ENCODE measurements at regions not wholly inside any gene's neighbourhood (a gene's known extent, or its start where the extent isn't known, plus 50 kb on each side); places are given as distances from the start of the nearest gene placed in this dataset.

- H3K4me3 ChIP-seq (replicated peaks in 1 of 3; ENCODE audit: insufficient read depth in 1 of 3, low read depth in 2 of 3, low read length in 3 of 3): no peak overlapping the region
- no peak overlapping the region for H3K9ac ChIP-seq (ENCODE audit: insufficient read depth, low read depth, low read length)
- no TSS peak for BruUV-seq (replicated peaks)
- no peaks in the 10 kb centered on the region for H3K4me1 ChIP-seq (ENCODE audit: insufficient read depth, low read length)
- H3K4me2 ChIP-seq (ENCODE audit: low read depth, low read length): no peak overlapping the region
- intact Hi-C loops (cut with micrococcal nuclease; ENCODE audit: unreplicated experiment) (loop anchor here (1.0 to 10.0 kb wide), 5 partner anchors 267 to 721 kb away; no protein-coding TSS in a partner anchor), in situ Hi-C loops (cut with HindIII; ENCODE audit: extremely low pct_ligation_motif_present, low pct_unique_long_range_greater_than_20kb) (loop anchor here (5.0 kb wide), 1 partner anchor 379 kb away; no protein-coding TSS in a partner anchor)
- 0 out of 5 replicates have a peak, but pooled peaks cover 0 to 4% of the 10 kb centered on the region in 2 experiments for H3K27me3 ChIP-seq (ENCODE audit: control insufficient read depth in 1 of 2, insufficient read depth in 2 of 2, low read length in 2 of 2)
- CTCF ChIA-PET (ENCODE audit: low intra/inter-chr PET ratio, low total read pairs): interaction anchor here (1.6 to 2.3 kb wide), 4 partner anchors 266 to 667 kb away, joined by 6 to 33 read pairs (median 22); no protein-coding TSS in a partner anchor
- no peaks in the 10 kb centered on the region for H3K79me2 ChIP-seq (ENCODE audit: insufficient read depth, low read length)
- no peaks in the 10 kb centered on the region for H3K36me3 ChIP-seq (replicated peaks in 1 of 2; ENCODE audit: control insufficient read depth in 1 of 2, insufficient read depth in 2 of 2, low read length in 2 of 2)
- POLR2A ChIA-PET: no interaction called here
- no peaks in the 10 kb centered on the region for H3K9me3 ChIP-seq (ENCODE audit: low read length)
- DNase-seq (ENCODE audit: low spot score) (peak; percentile 54), FAIRE-seq (peak; percentile 85), ATAC-seq (peak; percentile 73)
- no peak overlapping the region for H2AFZ ChIP-seq (ENCODE audit: low read length)
- H4K20me1 ChIP-seq (ENCODE audit: insufficient read depth, low read length): no peaks in the 10 kb centered on the region
- 13% methylated on average over 4 of the region's 4 CpGs for WGBS (ENCODE audit: low lambda C conversion rate)
- H3K27ac ChIP-seq (ENCODE audit: extremely low read length, insufficient read depth, low read length): no peak overlapping the region
- TF ChIP-seq, protein P1, sequence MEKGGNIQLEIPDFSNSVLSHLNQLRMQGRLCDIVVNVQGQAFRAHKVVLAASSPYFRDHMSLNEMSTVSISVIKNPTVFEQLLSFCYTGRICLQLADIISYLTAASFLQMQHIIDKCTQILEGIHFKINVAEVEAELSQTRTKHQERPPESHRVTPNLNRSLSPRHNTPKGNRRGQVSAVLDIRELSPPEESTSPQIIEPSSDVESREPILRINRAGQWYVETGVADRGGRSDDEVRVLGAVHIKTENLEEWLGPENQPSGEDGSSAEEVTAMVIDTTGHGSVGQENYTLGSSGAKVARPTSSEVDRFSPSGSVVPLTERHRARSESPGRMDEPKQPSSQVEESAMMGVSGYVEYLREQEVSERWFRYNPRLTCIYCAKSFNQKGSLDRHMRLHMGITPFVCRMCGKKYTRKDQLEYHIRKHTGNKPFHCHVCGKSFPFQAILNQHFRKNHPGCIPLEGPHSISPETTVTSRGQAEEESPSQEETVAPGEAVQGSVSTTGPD (CRISPR knock-in tag; IDR thresholded peaks at IDR 0.05): no peak
- TF ChIP-seq POLR2AphosphoS5 (IDR thresholded peaks at IDR 0.05; ENCODE audit: low read depth, low read length) (no peak), FOXO1 (CRISPR knock-in tag; IDR thresholded peaks at IDR 0.05) (no peak), RAD21 (CRISPR knock-in tag; IDR thresholded peaks at IDR 0.05) (peak; percentile 57; the same call in 1 of the 2 replicates), RERE (CRISPR knock-in tag; IDR thresholded peaks at IDR 0.05; ENCODE audit: low read depth) (no peak), ZC3H4 (CRISPR knock-in tag; IDR thresholded peaks at IDR 0.05; ENCODE audit: borderline replicate concordance) (no peak), NKX3-1 (CRISPR knock-in tag; IDR thresholded peaks at IDR 0.05) (no peak), FOXK2 (IDR thresholded peaks at IDR 0.05) (no peak), NR1H2 (CRISPR knock-in tag; IDR thresholded peaks at IDR 0.05; ENCODE audit: borderline replicate concordance, low read depth) (no peak), SMC3 (IDR thresholded peaks at IDR 0.05; ENCODE audit: low read length) (peak; percentile 89), CREB1 (IDR thresholded peaks at IDR 0.05) (no peak), CREB1 (CRISPR knock-in tag; IDR thresholded peaks at IDR 0.05) (0 out of 2 replicates have a peak, but pooled peaks have one; percentile 15), ZSCAN31 (CRISPR knock-in tag; IDR thresholded peaks at IDR 0.05; ENCODE audit: low read depth) (no peak), RELA (CRISPR knock-in tag; IDR thresholded peaks at IDR 0.05) (no peak), ZNF234 (CRISPR knock-in tag; conservative IDR thresholded peaks at IDR 0.05) (no peak), KLF11 (CRISPR knock-in tag; IDR thresholded peaks at IDR 0.05) (no peak)
- TF ChIP-seq, protein P2, sequence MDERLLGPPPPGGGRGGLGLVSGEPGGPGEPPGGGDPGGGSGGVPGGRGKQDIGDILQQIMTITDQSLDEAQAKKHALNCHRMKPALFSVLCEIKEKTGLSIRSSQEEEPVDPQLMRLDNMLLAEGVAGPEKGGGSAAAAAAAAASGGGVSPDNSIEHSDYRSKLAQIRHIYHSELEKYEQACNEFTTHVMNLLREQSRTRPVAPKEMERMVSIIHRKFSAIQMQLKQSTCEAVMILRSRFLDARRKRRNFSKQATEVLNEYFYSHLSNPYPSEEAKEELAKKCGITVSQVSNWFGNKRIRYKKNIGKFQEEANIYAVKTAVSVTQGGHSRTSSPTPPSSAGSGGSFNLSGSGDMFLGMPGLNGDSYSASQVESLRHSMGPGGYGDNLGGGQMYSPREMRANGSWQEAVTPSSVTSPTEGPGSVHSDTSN (CRISPR knock-in tag; IDR thresholded peaks at IDR 0.05): no peak
- TF ChIP-seq, protein P3, sequence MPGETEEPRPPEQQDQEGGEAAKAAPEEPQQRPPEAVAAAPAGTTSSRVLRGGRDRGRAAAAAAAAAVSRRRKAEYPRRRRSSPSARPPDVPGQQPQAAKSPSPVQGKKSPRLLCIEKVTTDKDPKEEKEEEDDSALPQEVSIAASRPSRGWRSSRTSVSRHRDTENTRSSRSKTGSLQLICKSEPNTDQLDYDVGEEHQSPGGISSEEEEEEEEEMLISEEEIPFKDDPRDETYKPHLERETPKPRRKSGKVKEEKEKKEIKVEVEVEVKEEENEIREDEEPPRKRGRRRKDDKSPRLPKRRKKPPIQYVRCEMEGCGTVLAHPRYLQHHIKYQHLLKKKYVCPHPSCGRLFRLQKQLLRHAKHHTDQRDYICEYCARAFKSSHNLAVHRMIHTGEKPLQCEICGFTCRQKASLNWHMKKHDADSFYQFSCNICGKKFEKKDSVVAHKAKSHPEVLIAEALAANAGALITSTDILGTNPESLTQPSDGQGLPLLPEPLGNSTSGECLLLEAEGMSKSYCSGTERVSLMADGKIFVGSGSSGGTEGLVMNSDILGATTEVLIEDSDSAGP (CRISPR knock-in tag; IDR thresholded peaks at IDR 0.05; ENCODE audit: borderline replicate concordance): no peak
Observed at GRCh38 chr6:25223490-25223991, 55.6 kb upstream of the CARMIL1 start.
